ENCODE measurements at regions not wholly inside any gene's neighbourhood (a gene's known extent, or its start where the extent isn't known, plus 50 kb on each side); places are given as distances from the start of the nearest gene placed in this dataset.

DNA sequence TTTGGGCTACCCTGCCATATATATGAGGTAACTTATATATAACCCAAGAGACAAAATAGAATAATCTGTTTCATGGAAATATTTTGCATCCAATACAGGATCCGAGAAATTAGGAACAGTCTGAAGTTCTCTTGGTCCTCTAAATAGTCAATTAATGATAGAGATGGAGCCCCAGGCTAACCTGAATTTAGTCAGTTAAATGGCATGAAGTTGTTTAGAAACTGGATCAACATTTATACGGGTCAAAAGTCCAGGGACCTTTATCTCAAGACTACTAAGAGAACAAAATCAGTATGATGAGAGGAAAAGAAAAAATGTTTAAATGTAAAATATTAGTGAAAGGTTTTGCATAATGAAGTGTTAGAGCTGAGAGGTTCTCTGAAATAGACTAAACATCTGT, 303.3 kb upstream of the ACTBL2 start:
- Mint-ChIP-seq H3K4me3 (ENCODE audit: low read depth) (no peak overlapping the region), H3K4me1 (ENCODE audit: low read depth) (no peaks in the 10 kb centered on the region), H3K36me3 (ENCODE audit: insufficient read depth) (no peaks in the 10 kb centered on the region), H3K9me3 (ENCODE audit: low read depth) (no peaks in the 10 kb centered on the region), H3K27me3 (no peaks in the 10 kb centered on the region), H3K27ac (no peak overlapping the region)
- DNase-seq (ENCODE audit: low spot score, unreplicated experiment), result no peak
- TF ChIP-seq, protein P1, sequence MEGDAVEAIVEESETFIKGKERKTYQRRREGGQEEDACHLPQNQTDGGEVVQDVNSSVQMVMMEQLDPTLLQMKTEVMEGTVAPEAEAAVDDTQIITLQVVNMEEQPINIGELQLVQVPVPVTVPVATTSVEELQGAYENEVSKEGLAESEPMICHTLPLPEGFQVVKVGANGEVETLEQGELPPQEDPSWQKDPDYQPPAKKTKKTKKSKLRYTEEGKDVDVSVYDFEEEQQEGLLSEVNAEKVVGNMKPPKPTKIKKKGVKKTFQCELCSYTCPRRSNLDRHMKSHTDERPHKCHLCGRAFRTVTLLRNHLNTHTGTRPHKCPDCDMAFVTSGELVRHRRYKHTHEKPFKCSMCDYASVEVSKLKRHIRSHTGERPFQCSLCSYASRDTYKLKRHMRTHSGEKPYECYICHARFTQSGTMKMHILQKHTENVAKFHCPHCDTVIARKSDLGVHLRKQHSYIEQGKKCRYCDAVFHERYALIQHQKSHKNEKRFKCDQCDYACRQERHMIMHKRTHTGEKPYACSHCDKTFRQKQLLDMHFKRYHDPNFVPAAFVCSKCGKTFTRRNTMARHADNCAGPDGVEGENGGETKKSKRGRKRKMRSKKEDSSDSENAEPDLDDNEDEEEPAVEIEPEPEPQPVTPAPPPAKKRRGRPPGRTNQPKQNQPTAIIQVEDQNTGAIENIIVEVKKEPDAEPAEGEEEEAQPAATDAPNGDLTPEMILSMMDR (IDR thresholded peaks at IDR 0.05; ENCODE audit: unreplicated experiment), result no peak

DNA sequence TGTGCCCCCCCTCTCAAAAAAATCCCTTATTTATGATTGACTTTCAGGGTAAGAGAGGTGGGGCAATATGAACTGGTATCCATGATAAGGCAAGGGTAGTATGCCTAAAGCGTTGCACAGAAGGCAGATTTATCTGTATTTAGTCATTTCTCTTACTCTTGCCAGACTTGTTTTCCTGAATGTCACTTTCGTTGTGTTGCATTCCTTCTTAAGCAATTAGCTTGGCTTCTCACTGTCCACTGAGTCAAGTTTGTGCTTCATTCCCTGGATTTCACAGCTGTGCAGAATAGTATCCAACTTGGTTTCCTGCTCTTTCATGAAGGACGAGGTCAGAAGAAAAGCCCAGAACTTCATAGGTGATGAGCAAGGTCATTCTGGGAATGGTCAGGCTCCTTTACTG, 301.5 kb upstream of the ACTBL2 start:
- TF ChIP-seq, protein P1 (IDR thresholded peaks at IDR 0.05; ENCODE audit: unreplicated experiment), result no peak
- Mint-ChIP-seq H3K27ac (no peak overlapping the region), H3K4me1 (ENCODE audit: low read depth) (peaks cover 16% of the 10 kb centered on the region), H3K9me3 (ENCODE audit: low read depth) (no peaks in the 10 kb centered on the region), H3K36me3 (ENCODE audit: insufficient read depth) (no peaks in the 10 kb centered on the region), H3K4me3 (ENCODE audit: low read depth) (no peak overlapping the region), H3K27me3 (no peaks in the 10 kb centered on the region)
- no peak for DNase-seq (ENCODE audit: low spot score, unreplicated experiment)

DNA sequence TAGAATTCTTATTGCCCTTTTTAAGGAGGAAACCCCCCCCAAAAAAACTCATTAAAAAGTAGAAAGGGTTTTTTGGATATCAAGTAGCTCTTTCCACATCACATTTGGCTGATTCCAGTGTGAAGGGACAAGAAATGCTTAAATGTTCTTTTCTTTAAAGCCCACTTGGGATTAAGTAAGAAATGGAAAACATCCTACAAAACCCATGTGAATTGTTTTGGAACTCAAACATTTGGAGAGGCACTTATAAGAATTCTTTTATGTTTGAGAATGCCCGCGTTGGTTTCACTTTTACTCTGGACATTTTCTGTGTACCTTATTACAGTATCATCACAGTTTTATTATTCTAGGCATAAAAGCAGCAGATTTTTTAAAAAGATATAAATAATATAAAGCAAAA, 301.1 kb upstream of the ACTBL2 start:
- H3K36me3 Mint-ChIP-seq (ENCODE audit: insufficient read depth), result no peaks in the 10 kb centered on the region
- H3K4me1 Mint-ChIP-seq (ENCODE audit: low read depth), result peaks cover 21% of the 10 kb centered on the region
- no peak overlapping the region for H3K4me3 Mint-ChIP-seq (ENCODE audit: low read depth)
- H3K27me3 Mint-ChIP-seq, result no peaks in the 10 kb centered on the region
- TF ChIP-seq, protein P1 (IDR thresholded peaks at IDR 0.05; ENCODE audit: unreplicated experiment), result no peak
- no peak overlapping the region for H3K27ac Mint-ChIP-seq
- H3K9me3 Mint-ChIP-seq (ENCODE audit: low read depth), result no peaks in the 10 kb centered on the region
- DNase-seq (ENCODE audit: low spot score, unreplicated experiment), result no peak

DNA sequence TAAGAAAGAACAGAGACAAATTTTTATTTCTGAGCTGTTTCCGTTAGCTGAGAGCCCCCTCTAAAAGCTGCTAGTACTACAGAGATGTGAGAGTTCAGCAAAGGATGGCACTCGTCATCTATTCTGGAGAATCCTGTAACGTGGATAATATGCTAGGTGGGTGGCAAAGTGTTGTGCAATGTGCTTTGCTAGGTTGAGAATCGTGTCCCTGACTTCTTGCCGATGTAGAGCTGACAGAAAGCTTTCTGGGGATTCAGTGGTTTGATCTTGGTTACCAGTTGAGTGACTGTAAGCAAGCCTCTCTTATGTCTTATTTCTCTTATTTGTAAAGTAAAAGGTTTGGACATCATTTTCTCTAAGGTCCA, 298.3 kb upstream of the ACTBL2 start:
- peaks cover 36% of the 10 kb centered on the region for H3K4me1 Mint-ChIP-seq (ENCODE audit: low read depth)
- H3K9me3 Mint-ChIP-seq (ENCODE audit: low read depth), result no peaks in the 10 kb centered on the region
- DNase-seq (ENCODE audit: low spot score, unreplicated experiment), result no peak
- no peak overlapping the region for H3K4me3 Mint-ChIP-seq (ENCODE audit: low read depth)
- H3K27me3 Mint-ChIP-seq, result no peaks in the 10 kb centered on the region
- no peaks in the 10 kb centered on the region for H3K36me3 Mint-ChIP-seq (ENCODE audit: insufficient read depth)
- no peak overlapping the region for H3K27ac Mint-ChIP-seq
- TF ChIP-seq, protein P1 (IDR thresholded peaks at IDR 0.05; ENCODE audit: unreplicated experiment), result no peak

DNA sequence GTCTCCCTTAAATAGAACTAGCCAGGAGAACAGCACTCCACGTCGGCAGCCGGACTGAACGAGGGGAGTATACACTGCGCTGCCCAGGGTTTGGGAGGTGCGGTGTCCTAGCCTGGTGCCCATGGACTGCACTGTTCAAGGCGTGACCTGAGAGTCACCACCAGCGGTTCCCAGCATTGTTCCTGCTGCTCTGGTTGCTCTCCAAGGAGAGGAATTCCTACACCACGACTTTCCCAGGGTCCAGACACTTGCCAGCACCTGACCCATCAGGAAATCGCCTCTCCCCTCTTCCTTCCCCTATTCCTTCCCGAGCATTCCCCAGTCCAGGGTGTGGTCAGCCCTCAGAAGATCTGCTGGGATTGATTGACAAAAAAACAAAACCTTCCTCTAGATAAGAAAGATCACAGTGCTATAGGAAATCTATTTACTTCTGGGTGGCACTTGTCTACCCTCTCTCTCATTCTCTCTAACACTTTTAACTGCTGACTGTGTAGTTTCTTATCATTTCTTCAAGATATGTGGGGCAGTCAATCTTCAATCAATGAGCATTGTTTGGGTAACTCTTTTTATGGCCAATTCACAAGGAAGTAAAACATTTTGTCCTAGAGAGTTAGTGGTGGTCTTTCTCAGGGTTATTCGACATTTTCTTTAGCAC, 297.8 kb upstream of the ACTBL2 start:
- H3K36me3 Mint-ChIP-seq (ENCODE audit: insufficient read depth), result no peaks in the 10 kb centered on the region
- TF ChIP-seq, protein P1 (IDR thresholded peaks at IDR 0.05; ENCODE audit: unreplicated experiment), result no peak
- H3K4me3 Mint-ChIP-seq (ENCODE audit: low read depth), result no peak overlapping the region
- peaks cover 37% of the 10 kb centered on the region for H3K4me1 Mint-ChIP-seq (ENCODE audit: low read depth)
- DNase-seq (ENCODE audit: low spot score, unreplicated experiment), result no peak
- peak overlapping the region; percentile 6 for H3K27ac Mint-ChIP-seq
- H3K27me3 Mint-ChIP-seq, result no peaks in the 10 kb centered on the region
- no peaks in the 10 kb centered on the region for H3K9me3 Mint-ChIP-seq (ENCODE audit: low read depth)
